Activated CD8-positive, alpha-beta T cell treated with anti-CD3 and anti-CD28 coated beads for 36 hours (primary cell): ENCODE measurements at regions not wholly inside any gene's neighbourhood (a gene's known extent, or its start where the extent isn't known, plus 50 kb on each side); places are given as distances from the start of the nearest gene placed in this dataset.
"Not testable (repeated sequence)": the region's sequence is repeated elsewhere in the genome, so short reads cannot be mapped to it uniquely, and the experiment has no call there.

ENCODE experiments used
- ATAC-seq: fragments of 200-7000 bp; cut with Tn5 transposase; one replicate; pipeline ENCODE4 v1.10.0; 2021; ENCODE audit warnings: mild to moderate bottlenecking, moderate library complexity
- CTCF ChIA-PET: fragments of 350-600 bp; sonication (Branson Sonifier 250); formaldehyde crosslinking; loops from one replicate; lab custom pipeline; 2021; ENCODE audit warnings: antibody characterized with exemption; lab: Charles Lee
- POLR2A ChIA-PET: fragments of 350-600 bp; sonication (Branson Sonifier 250); formaldehyde crosslinking; loops from one replicate; lab custom pipeline; 2021; ENCODE audit warnings: antibody characterized with exemption; lab: Charles Lee
- DNase-seq: peaks from one replicate; pipeline ENCODE4 v3.0.0-alpha.2; 2020
- H3K27ac Mint-ChIP-seq: one replicate; pipeline ENCODE4 v1.8.0; 2021; ENCODE audit warnings: mild to moderate bottlenecking, mixed read lengths
- H3K27me3 Mint-ChIP-seq: one replicate; pipeline ENCODE4 v1.8.0; 2021; ENCODE audit warnings: mixed read lengths
- H3K36me3 Mint-ChIP-seq: one replicate; pipeline ENCODE4 v1.8.0; 2021; ENCODE audit warnings: low read depth, mixed read lengths
- H3K4me1 Mint-ChIP-seq: one replicate; pipeline ENCODE4 v1.8.0; 2021; ENCODE audit warnings: low read depth, mixed read lengths
- H3K4me3 Mint-ChIP-seq: one replicate; pipeline ENCODE4 v1.8.0; 2021; ENCODE audit warnings: mild to moderate bottlenecking, moderate library complexity, mixed read lengths
- H3K9me3 Mint-ChIP-seq: one replicate; pipeline ENCODE4 v1.8.0; 2021; ENCODE audit warnings: mixed read lengths
- intact Hi-C: fragments of 100-400 bp; cut with micrococcal nuclease; formaldehyde crosslinking; loops from one replicate; pipeline ENCODE4 v1.10.0; 2022
- TF ChIP-seq, protein P1 (sequence below): fragments of 200-600 bp; IDR thresholded peaks from one replicate; pipeline ENCODE4 v1.8.0; 2022; ENCODE audit warnings: antibody characterized with exemption, mild to moderate bottlenecking

DNA sequence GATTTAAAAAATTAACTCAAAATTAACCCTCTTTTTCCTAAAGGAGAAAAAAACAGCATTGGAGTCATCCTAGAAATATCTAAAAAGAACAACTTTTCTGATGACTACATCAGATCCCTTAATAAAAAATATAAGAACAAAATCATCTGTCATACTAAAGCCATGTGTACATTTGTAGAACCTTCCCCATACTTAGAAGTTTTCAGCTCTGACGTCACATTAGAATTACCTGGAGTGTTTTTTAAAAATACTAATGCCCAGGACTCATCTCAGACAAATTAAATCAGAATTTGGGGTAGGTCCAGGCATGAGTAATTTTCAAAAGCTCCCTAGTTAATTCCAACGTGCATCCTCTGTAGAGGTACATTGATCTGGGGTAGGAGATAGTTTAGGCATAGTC is 598.0 kb downstream of the DSC3 start:
- intact Hi-C loops: no loop called here
- Mint-ChIP-seq H3K36me3 (no peaks in the 10 kb centered on the region), H3K27ac (no peak overlapping the region), H3K4me1 (no peaks in the 10 kb centered on the region), H3K27me3 (no peaks in the 10 kb centered on the region), H3K4me3 (no peak overlapping the region), H3K9me3 (peaks cover 6% of the 10 kb centered on the region)
- POLR2A ChIA-PET: no interaction called here
- TF ChIP-seq, protein P1, sequence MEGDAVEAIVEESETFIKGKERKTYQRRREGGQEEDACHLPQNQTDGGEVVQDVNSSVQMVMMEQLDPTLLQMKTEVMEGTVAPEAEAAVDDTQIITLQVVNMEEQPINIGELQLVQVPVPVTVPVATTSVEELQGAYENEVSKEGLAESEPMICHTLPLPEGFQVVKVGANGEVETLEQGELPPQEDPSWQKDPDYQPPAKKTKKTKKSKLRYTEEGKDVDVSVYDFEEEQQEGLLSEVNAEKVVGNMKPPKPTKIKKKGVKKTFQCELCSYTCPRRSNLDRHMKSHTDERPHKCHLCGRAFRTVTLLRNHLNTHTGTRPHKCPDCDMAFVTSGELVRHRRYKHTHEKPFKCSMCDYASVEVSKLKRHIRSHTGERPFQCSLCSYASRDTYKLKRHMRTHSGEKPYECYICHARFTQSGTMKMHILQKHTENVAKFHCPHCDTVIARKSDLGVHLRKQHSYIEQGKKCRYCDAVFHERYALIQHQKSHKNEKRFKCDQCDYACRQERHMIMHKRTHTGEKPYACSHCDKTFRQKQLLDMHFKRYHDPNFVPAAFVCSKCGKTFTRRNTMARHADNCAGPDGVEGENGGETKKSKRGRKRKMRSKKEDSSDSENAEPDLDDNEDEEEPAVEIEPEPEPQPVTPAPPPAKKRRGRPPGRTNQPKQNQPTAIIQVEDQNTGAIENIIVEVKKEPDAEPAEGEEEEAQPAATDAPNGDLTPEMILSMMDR: no peak
- DNase-seq: no peak
- CTCF ChIA-PET: no interaction called here
- no peak for ATAC-seq

DNA sequence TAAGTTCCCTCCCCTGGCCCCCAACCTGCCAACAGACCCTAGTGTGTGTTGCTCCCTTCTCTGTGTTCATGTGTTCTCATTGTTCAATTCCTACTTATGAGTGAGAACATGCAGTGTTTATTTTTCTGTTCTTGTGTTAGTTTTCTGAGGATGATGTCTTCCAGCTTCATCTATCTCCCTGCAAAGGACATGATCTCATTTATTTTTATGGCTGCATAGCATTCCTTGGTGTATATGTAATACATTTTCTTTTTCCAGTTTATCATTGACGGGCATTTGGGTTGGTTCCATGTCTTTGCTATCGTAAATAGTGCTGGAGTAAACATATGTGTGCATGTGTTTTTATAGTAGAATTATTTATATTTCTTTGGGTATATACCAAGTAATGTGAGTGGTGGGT is 602.2 kb downstream of the DSC3 start:
- ChIA-PET CTCF (no interaction called here), POLR2A (no interaction called here)
- DNase-seq (no peak), ATAC-seq (no peak)
- no peak overlapping the region for H3K4me3 Mint-ChIP-seq
- H3K27ac Mint-ChIP-seq: no peak overlapping the region
- H3K4me1 Mint-ChIP-seq: no peaks in the 10 kb centered on the region
- TF ChIP-seq, protein P1: no peak
- H3K27me3 Mint-ChIP-seq: no peaks in the 10 kb centered on the region
- H3K9me3 Mint-ChIP-seq: peaks cover 12% of the 10 kb centered on the region
- no peaks in the 10 kb centered on the region for H3K36me3 Mint-ChIP-seq
- intact Hi-C loops: no loop called here

DNA sequence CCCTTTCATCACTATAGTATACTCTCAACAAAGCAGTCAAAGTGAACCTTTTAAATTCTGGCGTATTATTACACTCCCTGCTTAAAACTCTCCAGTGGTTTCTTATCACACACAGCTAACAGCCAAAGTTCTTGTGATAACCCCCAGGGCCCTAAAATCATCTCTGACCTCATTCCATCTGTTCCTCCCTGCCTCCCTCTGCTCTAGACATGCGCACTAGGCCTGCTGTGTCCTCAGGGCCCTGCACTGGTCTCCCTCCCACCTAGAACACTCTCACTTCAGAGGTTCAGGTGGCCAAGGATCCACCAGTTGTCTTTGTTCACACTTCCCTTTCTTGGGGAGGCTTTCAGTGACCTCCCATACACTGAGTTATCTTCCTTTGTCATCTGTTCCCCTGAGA is 603.4 kb downstream of the DSC3 start:
- Mint-ChIP-seq H3K36me3 (no peaks in the 10 kb centered on the region), H3K27ac (no peak overlapping the region), H3K4me3 (no peak overlapping the region), H3K9me3 (peaks cover 15% of the 10 kb centered on the region), H3K4me1 (no peaks in the 10 kb centered on the region), H3K27me3 (no peaks in the 10 kb centered on the region)
- ChIA-PET CTCF (no interaction called here), POLR2A (no interaction called here)
- DNase-seq (no peak), ATAC-seq (no peak)
- intact Hi-C loops: no loop called here
- TF ChIP-seq, protein P1: no peak

DNA sequence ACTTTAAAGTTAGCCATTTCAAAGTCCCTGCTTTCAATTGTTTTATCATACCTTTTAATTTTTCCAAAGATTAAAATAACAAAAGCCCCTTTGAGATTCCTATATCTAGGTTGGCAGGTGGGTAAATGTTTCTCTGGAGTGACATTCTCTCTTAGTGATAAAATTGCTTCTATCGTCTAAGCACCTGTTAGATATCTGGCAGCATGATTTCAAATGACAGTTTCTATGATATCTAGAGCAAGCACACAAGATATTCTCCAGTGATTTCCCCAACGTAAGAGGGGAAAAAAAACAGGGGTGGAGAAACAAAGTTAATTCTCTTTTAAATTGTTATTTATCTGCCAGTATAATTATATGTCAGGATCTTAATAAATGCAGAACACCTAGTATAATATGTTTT is 610.2 kb downstream of the DSC3 start:
- DNase-seq (no peak), ATAC-seq (no peak)
- Mint-ChIP-seq H3K27me3 (no peaks in the 10 kb centered on the region), H3K27ac (no peak overlapping the region), H3K4me1 (no peaks in the 10 kb centered on the region), H3K9me3 (peaks cover 21% of the 10 kb centered on the region), H3K4me3 (no peak overlapping the region), H3K36me3 (no peaks in the 10 kb centered on the region)
- POLR2A ChIA-PET: no interaction called here
- TF ChIP-seq, protein P1: no peak
- CTCF ChIA-PET: no interaction called here
- intact Hi-C loops: no loop called here

DNA sequence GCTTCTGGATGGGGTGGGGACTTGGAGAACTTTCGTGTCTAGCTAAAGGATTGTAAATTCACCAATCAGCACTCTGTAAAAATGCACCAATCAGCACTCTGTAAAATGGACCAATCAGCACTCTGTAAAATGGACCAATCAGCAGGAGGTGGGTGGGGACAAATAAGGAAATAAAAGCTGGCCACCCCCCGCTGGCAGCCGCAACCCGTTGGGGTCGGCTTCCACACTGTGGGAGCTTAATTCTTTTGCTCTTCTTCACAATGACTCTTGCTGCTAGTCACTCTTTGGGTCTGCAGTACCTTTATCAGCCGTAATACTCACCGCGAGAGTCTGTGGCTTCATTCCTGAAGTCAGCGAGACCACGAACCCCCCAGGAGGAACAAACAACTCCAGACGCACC is 623.1 kb downstream of the DSC3 start:
- POLR2A ChIA-PET, H3K27ac Mint-ChIP-seq, H3K4me3 Mint-ChIP-seq, CTCF ChIA-PET, H3K27me3 Mint-ChIP-seq, H3K4me1 Mint-ChIP-seq, DNase-seq, H3K36me3 Mint-ChIP-seq, ATAC-seq, intact Hi-C loops: not testable (repeated sequence)
- H3K9me3 Mint-ChIP-seq: peaks cover 11% of the 10 kb centered on the region

DNA sequence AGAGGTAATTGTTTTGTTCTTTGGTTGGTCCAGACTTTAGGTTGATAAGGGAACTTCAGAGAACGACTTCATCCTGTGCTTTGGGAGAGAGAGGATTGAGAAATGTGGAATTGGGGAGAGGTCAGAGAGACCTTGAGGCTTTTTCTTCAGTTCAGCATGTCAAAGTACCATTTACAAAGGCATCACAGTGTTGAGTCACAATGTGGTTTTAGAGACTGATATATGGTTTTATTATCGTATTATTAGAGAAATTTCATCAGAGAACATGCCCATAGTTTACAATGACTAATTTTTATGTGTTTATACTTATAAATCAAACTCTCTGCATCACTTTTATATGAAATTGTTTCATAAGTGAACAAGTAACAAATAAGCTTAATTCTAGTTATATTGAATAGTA is 626.6 kb downstream of the DSC3 start:
- ChIA-PET CTCF (no interaction called here), POLR2A (no interaction called here)
- TF ChIP-seq, protein P1: no peak
- Mint-ChIP-seq H3K27me3 (no peaks in the 10 kb centered on the region), H3K9me3 (peaks cover 9% of the 10 kb centered on the region), H3K4me3 (no peak overlapping the region), H3K4me1 (no peaks in the 10 kb centered on the region), H3K36me3 (no peaks in the 10 kb centered on the region), H3K27ac (no peak overlapping the region)
- no peak for DNase-seq
- no peak for ATAC-seq
- intact Hi-C loops: no loop called here
